ENCODE measurements at regions not wholly inside any gene's neighbourhood (a gene's known extent, or its start where the extent isn't known, plus 50 kb on each side); places are given as distances from the start of the nearest gene placed in this dataset.

GRCh38 chr19:30670562-30671366, 298.6 kb downstream of the ZNF536 start:
- no peak overlapping the region for H3K4me3 Mint-ChIP-seq
- no peaks in the 10 kb centered on the region for H3K36me3 Mint-ChIP-seq
- no peak for DNase-seq (ENCODE audit: low spot score in 2 of 2, unreplicated experiment in 2 of 2)
- no peak overlapping the region for H3K27ac Mint-ChIP-seq
- H3K27me3 Mint-ChIP-seq (ENCODE audit: low read depth) = peaks cover 53% of the 10 kb centered on the region
- no peak for TF ChIP-seq CTCF (IDR thresholded peaks at IDR 0.05; ENCODE audit: unreplicated experiment)
- H3K4me1 Mint-ChIP-seq = peaks cover 9% of the 10 kb centered on the region
- no peaks in the 10 kb centered on the region for H3K9me3 Mint-ChIP-seq

GRCh38 chr19:30670011-30670329, 297.8 kb downstream of the ZNF536 start:
- Mint-ChIP-seq H3K4me3 (no peak overlapping the region), H3K27ac (no peak overlapping the region), H3K27me3 (ENCODE audit: low read depth) (peaks cover 46% of the 10 kb centered on the region), H3K9me3 (no peaks in the 10 kb centered on the region), H3K4me1 (peaks cover 9% of the 10 kb centered on the region), H3K36me3 (no peaks in the 10 kb centered on the region)
- TF ChIP-seq CTCF (IDR thresholded peaks at IDR 0.05; ENCODE audit: unreplicated experiment) = no peak
- DNase-seq (ENCODE audit: low spot score in 2 of 2, unreplicated experiment in 2 of 2) = no peak

- Mint-ChIP-seq H3K27ac (no peak overlapping the region), H3K36me3 (no peaks in the 10 kb centered on the region), H3K9me3 (no peaks in the 10 kb centered on the region), H3K27me3 (ENCODE audit: low read depth) (peaks cover 41% of the 10 kb centered on the region), H3K4me3 (peak overlapping the region; percentile 30), H3K4me1 (peaks cover 12% of the 10 kb centered on the region)
- DNase-seq (ENCODE audit: low spot score in 2 of 2, unreplicated experiment in 2 of 2) = peak; percentile 63 to 87
- TF ChIP-seq CTCF (IDR thresholded peaks at IDR 0.05; ENCODE audit: unreplicated experiment) = peak; percentile 87
Measured at GRCh38 chr19:30669329-30670010, 297.3 kb downstream of the ZNF536 start.

GRCh38 chr19:30668521-30669155, 296.5 kb downstream of the ZNF536 start:
- H3K4me3 Mint-ChIP-seq = no peak overlapping the region
- H3K27ac Mint-ChIP-seq = no peak overlapping the region
- no peaks in the 10 kb centered on the region for H3K36me3 Mint-ChIP-seq
- peaks cover 33% of the 10 kb centered on the region for H3K27me3 Mint-ChIP-seq (ENCODE audit: low read depth)
- no peak for TF ChIP-seq CTCF (IDR thresholded peaks at IDR 0.05; ENCODE audit: unreplicated experiment)
- H3K9me3 Mint-ChIP-seq = no peaks in the 10 kb centered on the region
- peaks cover 19% of the 10 kb centered on the region for H3K4me1 Mint-ChIP-seq
- DNase-seq (ENCODE audit: low spot score in 2 of 2, unreplicated experiment in 2 of 2) = no peak

- H3K36me3 Mint-ChIP-seq = no peaks in the 10 kb centered on the region
- no peak overlapping the region for H3K4me3 Mint-ChIP-seq
- H3K9me3 Mint-ChIP-seq = no peaks in the 10 kb centered on the region
Measured at GRCh38 chr19:30667746-30668145, 295.6 kb downstream of the ZNF536 start.

More at GRCh38 chr19:30667746-30668145, 295.6 kb downstream of the ZNF536 start:
- peaks cover 26% of the 10 kb centered on the region for H3K4me1 Mint-ChIP-seq
- H3K27ac Mint-ChIP-seq = no peak overlapping the region
- DNase-seq (ENCODE audit: low spot score in 2 of 2, unreplicated experiment in 2 of 2) = no peak
- H3K27me3 Mint-ChIP-seq (ENCODE audit: low read depth) = peaks cover 26% of the 10 kb centered on the region
- TF ChIP-seq CTCF (IDR thresholded peaks at IDR 0.05; ENCODE audit: unreplicated experiment) = no peak

Measured in mesothelial cell of epicardium (in vitro differentiated cells).